ENCODE measurements at regions not wholly inside any gene's neighbourhood (a gene's known extent, or its start where the extent isn't known, plus 50 kb on each side); places are given as distances from the start of the nearest gene placed in this dataset.

DNA sequence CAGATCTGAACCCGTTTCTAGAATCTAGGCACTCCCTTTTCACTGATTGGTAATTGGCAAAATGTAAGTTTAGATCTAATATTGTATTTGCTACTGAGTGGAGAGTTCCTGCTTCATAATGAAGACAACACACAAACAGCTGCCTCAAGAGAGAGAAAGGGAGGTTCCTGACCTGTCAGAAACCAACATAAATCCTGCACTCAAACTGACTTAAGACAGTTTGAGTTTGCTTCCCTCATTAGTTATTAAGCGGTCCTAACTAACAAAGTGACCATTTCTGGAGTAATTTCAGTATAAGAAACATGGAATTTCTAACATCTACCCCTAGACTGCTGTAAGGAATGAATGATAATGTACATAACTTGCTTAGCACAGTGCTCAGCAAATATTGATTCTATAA lies 191.2 kb downstream of the METTL4 start:
- Histone ChIP-seq H3K36me3 (ENCODE audit: control insufficient read depth in 1 of 2, insufficient read depth in 2 of 2, low read length in 2 of 2) (no peaks in the 10 kb centered on the region), H3K79me2 (ENCODE audit: insufficient read depth, low read length) (no peaks in the 10 kb centered on the region), H2AFZ (ENCODE audit: low read depth, low read length, poor library complexity, severe bottlenecking) (no peak overlapping the region), H3K27ac (ENCODE audit: low read depth, low read length) (no peak overlapping the region), H3K27me3 (ENCODE audit: insufficient read depth, low read length) (no peaks in the 10 kb centered on the region), H3K9me3 (ENCODE audit: control insufficient read depth in 1 of 2, insufficient read depth in 1 of 2, low read depth in 1 of 2, low read length in 2 of 2) (no peaks in the 10 kb centered on the region), H3K4me3 (replicated peaks in 1 of 2; ENCODE audit: low read depth in 1 of 2, low read length in 2 of 2) (no peak overlapping the region), H3K9me2 (ENCODE audit: insufficient read depth) (no peaks in the 10 kb centered on the region), H3K4me2 (ENCODE audit: low read length) (no peak overlapping the region), H3K9ac (ENCODE audit: low read length) (no peak overlapping the region), H3K4me1 (ENCODE audit: control insufficient read depth in 1 of 2, insufficient read depth in 2 of 2, low read length in 2 of 2) (no peaks in the 10 kb centered on the region), H4K20me1 (ENCODE audit: insufficient read depth) (no peaks in the 10 kb centered on the region)
- ChIA-PET CTCF (no interaction called here), POLR2A (no interaction called here), RAD21 (ENCODE audit: low non-redundant PET in 1 of 2, low total read pairs in 2 of 2, uncharacterized antibody in 2 of 2, unreplicated experiment in 2 of 2) (no interaction called here)
- no TSS peak for BruUV-seq (replicated peaks)
- ATAC-seq (no peak), DNase-seq (ENCODE audit: low read depth, low spot score) (no peak)
- TF ChIP-seq, protein P1, sequence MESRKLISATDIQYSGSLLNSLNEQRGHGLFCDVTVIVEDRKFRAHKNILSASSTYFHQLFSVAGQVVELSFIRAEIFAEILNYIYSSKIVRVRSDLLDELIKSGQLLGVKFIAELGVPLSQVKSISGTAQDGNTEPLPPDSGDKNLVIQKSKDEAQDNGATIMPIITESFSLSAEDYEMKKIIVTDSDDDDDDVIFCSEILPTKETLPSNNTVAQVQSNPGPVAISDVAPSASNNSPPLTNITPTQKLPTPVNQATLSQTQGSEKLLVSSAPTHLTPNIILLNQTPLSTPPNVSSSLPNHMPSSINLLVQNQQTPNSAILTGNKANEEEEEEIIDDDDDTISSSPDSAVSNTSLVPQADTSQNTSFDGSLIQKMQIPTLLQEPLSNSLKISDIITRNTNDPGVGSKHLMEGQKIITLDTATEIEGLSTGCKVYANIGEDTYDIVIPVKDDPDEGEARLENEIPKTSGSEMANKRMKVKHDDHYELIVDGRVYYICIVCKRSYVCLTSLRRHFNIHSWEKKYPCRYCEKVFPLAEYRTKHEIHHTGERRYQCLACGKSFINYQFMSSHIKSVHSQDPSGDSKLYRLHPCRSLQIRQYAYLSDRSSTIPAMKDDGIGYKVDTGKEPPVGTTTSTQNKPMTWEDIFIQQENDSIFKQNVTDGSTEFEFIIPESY (IDR thresholded peaks at IDR 0.05; ENCODE audit: extremely low read depth, insufficient replicate concordance, low read length), result no peak
- TF ChIP-seq ELF1 (IDR thresholded peaks at IDR 0.05; ENCODE audit: borderline replicate concordance, low read depth) (no peak), RAD21 (IDR thresholded peaks at IDR 0.05; ENCODE audit: low read depth) (no peak), EZH2phosphoT487 (IDR thresholded peaks at IDR 0.05; ENCODE audit: borderline replicate concordance) (no peak), SP1 (IDR thresholded peaks at IDR 0.05; ENCODE audit: low read depth) (no peak)
- TF ChIP-seq, protein P2, sequence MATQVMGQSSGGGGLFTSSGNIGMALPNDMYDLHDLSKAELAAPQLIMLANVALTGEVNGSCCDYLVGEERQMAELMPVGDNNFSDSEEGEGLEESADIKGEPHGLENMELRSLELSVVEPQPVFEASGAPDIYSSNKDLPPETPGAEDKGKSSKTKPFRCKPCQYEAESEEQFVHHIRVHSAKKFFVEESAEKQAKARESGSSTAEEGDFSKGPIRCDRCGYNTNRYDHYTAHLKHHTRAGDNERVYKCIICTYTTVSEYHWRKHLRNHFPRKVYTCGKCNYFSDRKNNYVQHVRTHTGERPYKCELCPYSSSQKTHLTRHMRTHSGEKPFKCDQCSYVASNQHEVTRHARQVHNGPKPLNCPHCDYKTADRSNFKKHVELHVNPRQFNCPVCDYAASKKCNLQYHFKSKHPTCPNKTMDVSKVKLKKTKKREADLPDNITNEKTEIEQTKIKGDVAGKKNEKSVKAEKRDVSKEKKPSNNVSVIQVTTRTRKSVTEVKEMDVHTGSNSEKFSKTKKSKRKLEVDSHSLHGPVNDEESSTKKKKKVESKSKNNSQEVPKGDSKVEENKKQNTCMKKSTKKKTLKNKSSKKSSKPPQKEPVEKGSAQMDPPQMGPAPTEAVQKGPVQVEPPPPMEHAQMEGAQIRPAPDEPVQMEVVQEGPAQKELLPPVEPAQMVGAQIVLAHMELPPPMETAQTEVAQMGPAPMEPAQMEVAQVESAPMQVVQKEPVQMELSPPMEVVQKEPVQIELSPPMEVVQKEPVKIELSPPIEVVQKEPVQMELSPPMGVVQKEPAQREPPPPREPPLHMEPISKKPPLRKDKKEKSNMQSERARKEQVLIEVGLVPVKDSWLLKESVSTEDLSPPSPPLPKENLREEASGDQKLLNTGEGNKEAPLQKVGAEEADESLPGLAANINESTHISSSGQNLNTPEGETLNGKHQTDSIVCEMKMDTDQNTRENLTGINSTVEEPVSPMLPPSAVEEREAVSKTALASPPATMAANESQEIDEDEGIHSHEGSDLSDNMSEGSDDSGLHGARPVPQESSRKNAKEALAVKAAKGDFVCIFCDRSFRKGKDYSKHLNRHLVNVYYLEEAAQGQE (IDR thresholded peaks at IDR 0.05; ENCODE audit: low read depth), result no peak
- intact Hi-C loops (cut with micrococcal nuclease), result no loop called here
